ENCODE measurements at regions not wholly inside any gene's neighbourhood (a gene's known extent, or its start where the extent isn't known, plus 50 kb on each side); places are given as distances from the start of the nearest gene placed in this dataset.

- intact Hi-C loops (cut with micrococcal nuclease): no loop called here
- no peak for ATAC-seq
- DNase-seq: no peak
- no peak overlapping the region for H3K4me3 Mint-ChIP-seq
- H3K9me3 Mint-ChIP-seq: no peaks in the 10 kb centered on the region
- H3K27me3 Mint-ChIP-seq: peaks cover 11% of the 10 kb centered on the region
- no peak overlapping the region for H3K27ac Mint-ChIP-seq
- CTCF ChIA-PET: no interaction called here
- no peaks in the 10 kb centered on the region for H3K4me1 Mint-ChIP-seq (ENCODE audit: low read depth)
- H3K36me3 Mint-ChIP-seq (ENCODE audit: low read depth): no peaks in the 10 kb centered on the region
- TF ChIP-seq CTCF (IDR thresholded peaks at IDR 0.05): no peak
- POLR2A ChIA-PET: no interaction called here
Measured at GRCh38 chr2:175355246-175355645, 173.7 kb upstream of the ATP5MC3 start.

- DNase-seq (no peak), ATAC-seq (no peak)
- Mint-ChIP-seq H3K36me3 (ENCODE audit: low read depth) (no peaks in the 10 kb centered on the region), H3K9me3 (no peaks in the 10 kb centered on the region), H3K27ac (no peak overlapping the region), H3K27me3 (peaks cover 14% of the 10 kb centered on the region), H3K4me3 (no peak overlapping the region), H3K4me1 (ENCODE audit: low read depth) (no peaks in the 10 kb centered on the region)
- TF ChIP-seq CTCF (IDR thresholded peaks at IDR 0.05): no peak
- CTCF ChIA-PET: no interaction called here
- intact Hi-C loops (cut with micrococcal nuclease): no loop called here
- POLR2A ChIA-PET: no interaction called here
Measured at GRCh38 chr2:175353275-175353674, 171.8 kb upstream of the ATP5MC3 start.

GRCh38 chr2:175351512-175351911 lies 170.0 kb upstream of the ATP5MC3 start:
- Mint-ChIP-seq H3K27ac (no peak overlapping the region), H3K36me3 (ENCODE audit: low read depth) (no peaks in the 10 kb centered on the region), H3K9me3 (no peaks in the 10 kb centered on the region), H3K4me3 (no peak overlapping the region), H3K4me1 (ENCODE audit: low read depth) (no peaks in the 10 kb centered on the region), H3K27me3 (peaks cover 16% of the 10 kb centered on the region)
- POLR2A ChIA-PET: interaction anchor here (0.6 kb wide), 1 partner anchor 126 kb away, joined by 3 read pairs; no protein-coding TSS in a partner anchor
- DNase-seq (no peak), ATAC-seq (no peak)
- intact Hi-C loops (cut with micrococcal nuclease): no loop called here
- TF ChIP-seq CTCF (IDR thresholded peaks at IDR 0.05): no peak
- CTCF ChIA-PET: no interaction called here

GRCh38 chr2:175350105-175350504 lies 168.6 kb upstream of the ATP5MC3 start:
- H3K36me3 Mint-ChIP-seq (ENCODE audit: low read depth): no peaks in the 10 kb centered on the region
- H3K4me3 Mint-ChIP-seq: no peak overlapping the region
- POLR2A ChIA-PET: no interaction called here
- no peaks in the 10 kb centered on the region for H3K9me3 Mint-ChIP-seq
- ATAC-seq (no peak), DNase-seq (no peak)
- TF ChIP-seq CTCF (IDR thresholded peaks at IDR 0.05): no peak
- CTCF ChIA-PET: interaction anchor here (0.5 kb wide), 1 partner anchor 1302 kb away, joined by 3 read pairs; no protein-coding TSS in a partner anchor
- no peak overlapping the region for H3K27ac Mint-ChIP-seq
- H3K27me3 Mint-ChIP-seq: peaks cover 20% of the 10 kb centered on the region
- no peaks in the 10 kb centered on the region for H3K4me1 Mint-ChIP-seq (ENCODE audit: low read depth)
- intact Hi-C loops (cut with micrococcal nuclease): no loop called here

- Mint-ChIP-seq H3K4me3 (no peak overlapping the region), H3K4me1 (ENCODE audit: low read depth) (no peaks in the 10 kb centered on the region), H3K27ac (no peak overlapping the region), H3K9me3 (peaks cover 23% of the 10 kb centered on the region), H3K27me3 (peaks cover 19% of the 10 kb centered on the region), H3K36me3 (ENCODE audit: low read depth) (peaks cover 1% of the 10 kb centered on the region)
- no peak for TF ChIP-seq CTCF (IDR thresholded peaks at IDR 0.05)
- intact Hi-C loops (cut with micrococcal nuclease): no loop called here
- ChIA-PET CTCF (no interaction called here), POLR2A (no interaction called here)
- DNase-seq: no peak
- no peak for ATAC-seq
Measured at GRCh38 chr2:175342085-175342484, 160.6 kb upstream of the ATP5MC3 start.

All from activated CD8-positive, alpha-beta T cell treated with anti-CD3 and anti-CD28 coated beads for 36 hours (primary cell).